H9 (cell line): ENCODE measurements at regions not wholly inside any gene's neighbourhood (a gene's known extent, or its start where the extent isn't known, plus 50 kb on each side); places are given as distances from the start of the nearest gene placed in this dataset.
A peak's percentile ranks its signal among the peaks of the same experiment; 100 is the strongest.

ENCODE experiments used
- DNase-seq: peaks from one replicate; pipeline ENCODE4 v3.0.0-alpha.2; 2017
- H2AFZ ChIP-seq: one replicate; pipeline ENCODE4 v1.6.1; 2013; ENCODE audit warnings: mild to moderate bottlenecking, low read length, control low read depth, moderate library complexity
- H2AK5ac ChIP-seq: 2 replicates; pipeline ENCODE4 v1.6.1; 2013; ENCODE audit warnings: low read length, control low read depth, mixed read lengths; ENCODE audit not compliant: insufficient read length
- H2BK120ac ChIP-seq: one replicate; pipeline ENCODE4 v1.6.1; 2013; ENCODE audit warnings: low read depth, mild to moderate bottlenecking, low read length, control low read depth, inconsistent platforms; ENCODE audit not compliant: poor library complexity, severe bottlenecking
- H2BK12ac ChIP-seq: 2 replicates; pipeline ENCODE4 v1.6.1; 2013; ENCODE audit warnings: low read length, control low read depth, mixed read lengths, low read depth; ENCODE audit not compliant: insufficient read length
- H2BK15ac ChIP-seq: 2 replicates; pipeline ENCODE4 v1.6.1; 2013; ENCODE audit warnings: low read depth, low read length, control low read depth
- H2BK20ac ChIP-seq: one replicate; pipeline ENCODE4 v1.6.1; 2013; ENCODE audit warnings: low read depth, mild to moderate bottlenecking, low read length, control low read depth, inconsistent platforms; ENCODE audit not compliant: poor library complexity, severe bottlenecking
- H2BK5ac ChIP-seq: 2 replicates; pipeline ENCODE4 v1.6.1; 2013; ENCODE audit warnings: low read length, control low read depth, mixed read lengths; ENCODE audit not compliant: insufficient read length
- H3K14ac ChIP-seq: 2 replicates; pipeline ENCODE4 v1.6.1; 2013; ENCODE audit warnings: low read length, control low read depth; ENCODE audit not compliant: insufficient read depth
- H3K18ac ChIP-seq: 2 replicates; pipeline ENCODE4 v1.6.1; 2013; ENCODE audit warnings: low read depth, mild to moderate bottlenecking, mixed read lengths, low read length, control low read depth; ENCODE audit not compliant: insufficient read length
- H3K23ac ChIP-seq: 2 replicates; pipeline ENCODE4 v1.6.1; 2013; ENCODE audit warnings: low read length, control low read depth, mixed read lengths, low read depth; ENCODE audit not compliant: insufficient read length
- H3K23me2 ChIP-seq: 2 replicates; pipeline ENCODE4 v1.6.1; 2013; ENCODE audit warnings: low read depth, mild to moderate bottlenecking, mixed read lengths, low read length, control low read depth; ENCODE audit not compliant: insufficient read length, poor library complexity, severe bottlenecking
- H3K27ac ChIP-seq: 2 replicates; pipeline ENCODE4 v1.5.1; 2013; ENCODE audit warnings: low read length, control low read depth, mixed read lengths, low read depth; ENCODE audit not compliant: insufficient read length
- H3K27me3 ChIP-seq: 2 replicates; pipeline ENCODE4 v1.6.1; 2013; ENCODE audit warnings: low read length, control low read depth, inconsistent platforms; ENCODE audit not compliant: insufficient read depth
- H3K4ac ChIP-seq: 2 replicates; pipeline ENCODE4 v1.6.1; 2013; ENCODE audit warnings: low read depth, mild to moderate bottlenecking, control low read depth, inconsistent platforms, low read length, moderate library complexity
- H3K4me1 ChIP-seq: 2 replicates; pipeline ENCODE4 v1.6.1; 2013; ENCODE audit warnings: low read length, control low read depth, inconsistent platforms; ENCODE audit not compliant: insufficient read depth
- H3K4me2 ChIP-seq: 2 replicates; pipeline ENCODE4 v1.6.1; 2013; ENCODE audit warnings: low read length, control low read depth, mixed read lengths; ENCODE audit not compliant: insufficient read length, insufficient read depth
- H3K56ac ChIP-seq: 2 replicates; pipeline ENCODE4 v1.6.1; 2013; ENCODE audit warnings: low read depth, mild to moderate bottlenecking, mixed read lengths, low read length, control low read depth; ENCODE audit not compliant: insufficient read length
- H3K79me1 ChIP-seq: 2 replicates; pipeline ENCODE4 v1.6.1; 2013; ENCODE audit warnings: low read depth, mild to moderate bottlenecking, moderate library complexity, low read length, control low read depth, inconsistent platforms; ENCODE audit not compliant: insufficient read depth, poor library complexity, severe bottlenecking
- H3K79me2 ChIP-seq: 2 replicates; pipeline ENCODE4 v1.6.1; 2013; ENCODE audit warnings: low read length, control low read depth, inconsistent platforms; ENCODE audit not compliant: insufficient read depth
- H3K9ac ChIP-seq: 2 replicates; pipeline ENCODE4 v1.6.1; 2013; ENCODE audit warnings: low read length, control low read depth, mixed read lengths; ENCODE audit not compliant: insufficient read length; ENCODE audit errors: extremely low read depth
- H3K9me3 ChIP-seq: one replicate; pipeline ENCODE4 v1.6.1; 2013; ENCODE audit warnings: low read depth, low read length, inconsistent platforms; ENCODE audit not compliant: control insufficient read depth
- H3T11ph ChIP-seq: one replicate; pipeline ENCODE4 v1.6.1; 2013; ENCODE audit warnings: mild to moderate bottlenecking, low read length, control low read depth, inconsistent platforms
- H4K20me1 ChIP-seq: one replicate; pipeline ENCODE4 v1.6.1; 2013; ENCODE audit not compliant: control insufficient read depth, insufficient read length, insufficient read depth
- H4K5ac ChIP-seq: 2 replicates; pipeline ENCODE4 v1.6.1; 2013; ENCODE audit warnings: low read depth, mild to moderate bottlenecking, mixed read lengths, low read length, control low read depth; ENCODE audit not compliant: insufficient read length
- H4K8ac ChIP-seq: replicated peaks from 2 replicates; pipeline ENCODE4 v1.6.1; 2013; ENCODE audit warnings: low read length, control low read depth, mixed read lengths, low read depth; ENCODE audit not compliant: insufficient read length
- H4K91ac ChIP-seq: 2 replicates; pipeline ENCODE4 v1.6.1; 2013; ENCODE audit warnings: low read depth, mild to moderate bottlenecking, moderate library complexity, mixed read lengths, low read length, control low read depth; ENCODE audit not compliant: insufficient read length
- H3K27ac Mint-ChIP-seq, 3 experiments: 2 replicates in 2 of 3; 3 replicates in 1 of 3; pipeline ENCODE4 v1.8.0; 2020 to 2021; ENCODE audit warnings: mixed read lengths in 3 of 3, mild to moderate bottlenecking in 1 of 3, moderate library complexity in 1 of 3
- H3K27me3 Mint-ChIP-seq: 2 replicates; pipeline ENCODE4 v1.8.0; 2021; ENCODE audit warnings: low read depth, mild to moderate bottlenecking, moderate library complexity, mixed read lengths
- H3K36me3 Mint-ChIP-seq, 3 experiments: 2 replicates in 2 of 3; 3 replicates in 1 of 3; pipeline ENCODE4 v1.8.0; 2020 to 2021; ENCODE audit warnings: low read depth in 3 of 3, mixed read lengths in 3 of 3; ENCODE audit not compliant: insufficient read depth in 1 of 3
- H3K4me1 Mint-ChIP-seq, 2 experiments: 2 replicates each; pipeline ENCODE4 v1.8.0; 2020; ENCODE audit warnings: mixed read lengths in 2 of 2
- H3K4me3 Mint-ChIP-seq, 2 experiments: 2 replicates in 1 of 2; 3 replicates in 1 of 2; pipeline ENCODE4 v1.8.0; 2020 to 2021; ENCODE audit warnings: mild to moderate bottlenecking in 2 of 2, mixed read lengths in 2 of 2, moderate library complexity in 1 of 2
- H3K9me3 Mint-ChIP-seq, 2 experiments: 2 replicates in 1 of 2; 3 replicates in 1 of 2; pipeline ENCODE4 v1.8.0; 2020; ENCODE audit warnings: mild to moderate bottlenecking in 2 of 2, mixed read lengths in 2 of 2, moderate library complexity in 1 of 2
- CTCF ChIP-seq: fragments of 200-600 bp; sonication (generic); conservative IDR thresholded peaks from 3 replicates; pipeline ENCODE4 v1.8.0; 2021; ENCODE audit warnings: antibody characterized with exemption, mild to moderate bottlenecking
- WGBS: extraction: QIAGEN DNeasy Blood & Tissue Kit; methylation state at CpG from one replicate; pipeline ENCODE4 v1.1.7; 2013; ENCODE audit warnings: missing lambda C conversion rate, low lambda C conversion rate, mixed read lengths; ENCODE audit not compliant: insufficient read length; ENCODE audit errors: extremely low coverage; 5-methylcytosine and 5-hydroxymethylcytosine counted together

GRCh38 chr18:40866013-40866645 is 1088.9 kb upstream of the PIK3C3 start:
- H2BK20ac ChIP-seq = no peak overlapping the region
- no peak overlapping the region for H4K5ac ChIP-seq
- Mint-ChIP-seq H3K27me3 (no peaks in the 10 kb centered on the region), H3K4me1 (peaks cover 0 to 8% of the 10 kb centered on the region in 2 experiments; a peak in 3 of 4 replicates), H3K4me3 (no peak overlapping the region), H3K9me3 (no peaks in the 10 kb centered on the region), H3K27ac (no peak overlapping the region), H3K36me3 (peaks cover 0 to 8% (median 0%) of the 10 kb centered on the region in 3 experiments; a peak in 2 of 7 replicates)
- H4K91ac ChIP-seq = no peak overlapping the region
- H2BK120ac ChIP-seq = no peak overlapping the region
- no peak overlapping the region for H3K14ac ChIP-seq
- H3K27me3 ChIP-seq = no peaks in the 10 kb centered on the region
- H2AK5ac ChIP-seq = no peak overlapping the region
- H3K18ac ChIP-seq = no peak overlapping the region
- H3K4ac ChIP-seq = no peak overlapping the region
- no peaks in the 10 kb centered on the region for H3K79me1 ChIP-seq
- no peak overlapping the region for H2BK15ac ChIP-seq
- no peak overlapping the region for H2AFZ ChIP-seq
- H3K27ac ChIP-seq = no peak overlapping the region
- H3K23me2 ChIP-seq = no peaks in the 10 kb centered on the region
- no peaks in the 10 kb centered on the region for H3K4me1 ChIP-seq
- H3T11ph ChIP-seq = no peak overlapping the region
- no peak overlapping the region for H3K23ac ChIP-seq
- WGBS = no CpG with 5 or more reads among the region's 5 CpGs
- peak; percentile 36 for DNase-seq
- H3K9ac ChIP-seq = no peak overlapping the region
- no peak overlapping the region for H4K8ac ChIP-seq
- H3K56ac ChIP-seq = no peak overlapping the region
- H3K4me2 ChIP-seq = no peak overlapping the region
- no peaks in the 10 kb centered on the region for H3K79me2 ChIP-seq
- TF ChIP-seq CTCF = no peak
- H4K20me1 ChIP-seq = no peaks in the 10 kb centered on the region
- H2BK12ac ChIP-seq = no peak overlapping the region
- no peaks in the 10 kb centered on the region for H3K9me3 ChIP-seq
- no peak overlapping the region for H2BK5ac ChIP-seq
